ENCODE measurements at regions not wholly inside any gene's neighbourhood (a gene's known extent, or its start where the extent isn't known, plus 50 kb on each side); places are given as distances from the start of the nearest gene placed in this dataset.

DNA sequence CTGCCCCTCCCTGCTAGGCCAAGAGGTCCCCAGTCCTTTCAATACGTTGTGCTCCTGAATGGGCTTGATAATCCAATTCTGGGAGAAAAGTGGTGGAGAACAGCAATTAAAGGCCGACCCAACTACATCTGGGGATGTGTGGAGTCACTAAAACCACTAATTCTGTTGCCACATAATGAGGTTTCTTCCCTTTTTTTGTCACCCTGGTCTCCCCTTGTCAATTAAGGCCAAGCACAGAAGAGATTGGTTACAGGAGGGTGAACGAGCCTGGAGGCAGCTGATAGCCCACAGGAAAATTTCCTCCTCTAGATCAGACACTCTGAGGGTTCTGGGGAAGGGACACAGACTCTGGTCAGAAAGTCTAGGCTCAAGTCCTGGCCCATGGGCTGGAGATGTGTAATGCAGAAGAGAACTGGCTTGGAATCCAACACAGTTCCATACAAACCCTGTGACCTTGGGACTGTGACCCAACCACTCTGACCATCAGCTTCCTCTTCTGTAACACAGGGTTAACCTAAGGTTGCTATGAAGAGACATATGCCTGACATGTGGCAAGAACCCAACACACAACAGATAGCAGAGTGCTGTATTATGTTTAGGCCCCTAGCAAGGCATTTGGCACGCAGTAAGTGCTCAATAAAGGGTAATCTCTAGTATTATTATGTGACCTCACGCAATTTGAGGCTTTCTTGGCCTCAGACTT, 146.4 kb downstream of the CHST1 start:
- TF ChIP-seq CTCF (IDR thresholded peaks at IDR 0.05; ENCODE audit: low read depth, low read length) (no peak), EZH2phosphoT487 (IDR thresholded peaks at IDR 0.05; ENCODE audit: low read depth) (no peak)

All from OCI-LY3 (cell line).